Nephron (organoid): ENCODE measurements at regions not wholly inside any gene's neighbourhood (a gene's known extent, or its start where the extent isn't known, plus 50 kb on each side); places are given as distances from the start of the nearest gene placed in this dataset.

ENCODE experiments used
- H3K27ac Mint-ChIP-seq, 3 experiments: 2 replicates each; pipeline ENCODE4 v1.8.0; 2020; ENCODE audit warnings: mixed read lengths in 3 of 3, mild to moderate bottlenecking in 2 of 3, moderate library complexity in 1 of 3
- H3K27me3 Mint-ChIP-seq: 2 replicates; pipeline ENCODE4 v1.8.0; 2021; ENCODE audit warnings: low read depth, mild to moderate bottlenecking, moderate library complexity, mixed read lengths
- H3K36me3 Mint-ChIP-seq: 2 replicates; pipeline ENCODE4 v1.8.0; 2020; ENCODE audit warnings: low read depth, mixed read lengths
- H3K4me1 Mint-ChIP-seq: 2 replicates; pipeline ENCODE4 v1.8.0; 2020; ENCODE audit warnings: mixed read lengths
- H3K4me3 Mint-ChIP-seq, 3 experiments: 2 replicates each; pipeline ENCODE4 v1.8.0; 2020; ENCODE audit warnings: mild to moderate bottlenecking in 3 of 3, mixed read lengths in 3 of 3, moderate library complexity in 2 of 3
- H3K9me3 Mint-ChIP-seq: 2 replicates; pipeline ENCODE4 v1.8.0; 2020; ENCODE audit warnings: mixed read lengths
- CTCF ChIP-seq, 3 experiments: fragments of 200-600 bp; sonication (generic); IDR thresholded peaks; one replicate each; pipeline ENCODE4 v1.5.0; 2021; ENCODE audit warnings: antibody characterized with exemption in 3 of 3; ENCODE audit not compliant: unreplicated experiment in 3 of 3

- TF ChIP-seq CTCF (IDR thresholded peaks at IDR 0.05; ENCODE audit: unreplicated experiment in 3 of 3), result no peak
- no peaks in the 10 kb centered on the region for H3K4me1 Mint-ChIP-seq
- no peak overlapping the region for H3K27ac Mint-ChIP-seq
- H3K4me3 Mint-ChIP-seq, result no peak overlapping the region
- no peaks in the 10 kb centered on the region for H3K27me3 Mint-ChIP-seq
- no peaks in the 10 kb centered on the region for H3K36me3 Mint-ChIP-seq
- peaks cover 48% of the 10 kb centered on the region for H3K9me3 Mint-ChIP-seq
Measured at GRCh38 chr5:40171971-40172370, 507.7 kb upstream of the PTGER4 start.

DNA sequence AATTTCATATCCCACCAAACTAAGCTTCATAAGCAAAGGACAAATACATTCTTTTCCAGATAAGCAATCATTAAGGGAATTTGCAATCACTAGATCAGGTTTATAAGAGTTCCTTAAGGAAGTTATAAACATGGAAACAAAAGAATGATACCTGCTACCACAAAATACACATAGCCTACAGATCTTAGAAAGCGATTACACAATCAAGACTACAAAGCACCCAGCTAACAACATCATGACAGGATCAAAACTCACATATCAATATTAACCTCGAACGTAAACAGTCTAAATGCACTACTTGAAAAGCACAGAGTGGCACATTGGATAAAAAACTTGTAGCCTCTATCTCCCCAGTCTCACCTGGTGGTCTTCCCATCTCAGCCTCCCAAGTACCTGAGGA is 512.4 kb upstream of the PTGER4 start:
- Mint-ChIP-seq H3K9me3 (peaks cover 28% of the 10 kb centered on the region), H3K27me3 (no peaks in the 10 kb centered on the region), H3K27ac (no peak overlapping the region)

DNA sequence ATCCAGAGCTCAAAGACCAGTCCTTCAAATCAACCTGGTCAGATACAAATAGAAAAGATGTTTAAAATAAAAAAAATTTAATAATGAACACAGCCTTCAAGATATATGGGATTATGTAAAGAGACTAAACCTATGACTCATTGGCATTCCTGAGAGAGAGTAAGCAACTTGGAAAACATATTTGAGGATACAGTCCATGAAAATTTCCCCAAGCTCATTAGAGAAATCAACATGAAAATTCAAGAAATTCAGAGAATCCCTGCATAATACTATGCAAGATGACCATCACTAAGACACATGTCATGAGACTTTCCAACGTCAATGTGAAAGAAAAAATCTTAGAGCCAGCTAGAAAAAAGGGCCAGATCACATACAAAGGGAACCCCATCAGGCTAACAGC is 512.9 kb upstream of the PTGER4 start:
- no peak overlapping the region for H3K27ac Mint-ChIP-seq
- TF ChIP-seq CTCF (IDR thresholded peaks at IDR 0.05; ENCODE audit: unreplicated experiment in 3 of 3), result no peak
- H3K4me1 Mint-ChIP-seq, result no peaks in the 10 kb centered on the region
- H3K4me3 Mint-ChIP-seq, result no peak overlapping the region
- no peaks in the 10 kb centered on the region for H3K36me3 Mint-ChIP-seq
- no peaks in the 10 kb centered on the region for H3K27me3 Mint-ChIP-seq
- H3K9me3 Mint-ChIP-seq, result peaks cover 28% of the 10 kb centered on the region

More for the DNA sequence above, 512.4 kb upstream of the PTGER4 start:
- H3K36me3 Mint-ChIP-seq, result no peaks in the 10 kb centered on the region
- no peak for TF ChIP-seq CTCF (IDR thresholded peaks at IDR 0.05; ENCODE audit: unreplicated experiment in 3 of 3)
- no peaks in the 10 kb centered on the region for H3K4me1 Mint-ChIP-seq
- H3K4me3 Mint-ChIP-seq, result no peak overlapping the region

DNA sequence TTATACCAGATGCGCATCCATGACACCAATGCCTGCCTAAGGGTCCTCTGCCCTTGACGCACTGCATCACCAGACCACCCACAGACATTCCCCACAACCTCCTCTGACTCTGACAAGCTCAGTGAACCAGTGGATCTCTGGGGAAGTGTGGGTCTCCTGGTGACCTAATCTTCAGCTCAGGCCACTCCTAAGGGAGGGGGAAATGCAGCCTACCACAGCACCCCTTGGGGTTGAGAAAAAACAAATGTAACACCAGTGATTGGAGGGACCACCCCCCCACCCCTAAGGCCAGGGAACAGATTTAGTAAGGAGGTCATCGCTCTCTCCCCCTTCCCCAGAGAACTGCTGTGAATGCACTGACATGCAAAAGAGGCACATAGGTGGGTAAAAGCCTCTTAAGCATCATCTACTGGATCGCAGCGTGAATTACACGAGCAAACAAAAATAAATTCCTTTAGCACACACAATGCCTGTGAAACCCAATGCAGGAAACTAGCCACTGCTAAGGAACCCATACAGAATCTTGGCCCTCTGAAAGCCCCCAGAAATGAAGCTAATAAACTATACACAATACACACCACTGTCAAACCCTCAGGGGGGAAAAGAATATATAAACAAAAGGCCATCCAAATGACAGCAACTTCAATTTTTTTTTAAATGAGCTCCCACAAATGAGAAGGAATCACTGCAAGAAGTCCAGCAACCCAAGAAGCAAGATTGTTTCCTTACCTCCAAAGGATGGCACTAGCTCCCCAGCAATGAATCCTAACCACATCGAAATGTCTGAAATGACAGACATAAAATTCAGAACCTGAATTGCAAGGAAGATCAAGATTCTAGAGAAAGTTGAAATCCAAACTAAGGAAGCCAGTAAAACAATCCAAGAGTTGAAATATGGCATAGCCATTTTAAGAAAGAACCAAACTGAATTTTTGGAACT is 513.7 kb upstream of the PTGER4 start:
- H3K27me3 Mint-ChIP-seq, result no peaks in the 10 kb centered on the region
- H3K4me3 Mint-ChIP-seq, result no peak overlapping the region
- H3K36me3 Mint-ChIP-seq, result no peaks in the 10 kb centered on the region
- H3K9me3 Mint-ChIP-seq, result peaks cover 25% of the 10 kb centered on the region
- no peak overlapping the region for H3K27ac Mint-ChIP-seq
- no peaks in the 10 kb centered on the region for H3K4me1 Mint-ChIP-seq
- no peak for TF ChIP-seq CTCF (IDR thresholded peaks at IDR 0.05; ENCODE audit: unreplicated experiment in 3 of 3)

GRCh38 chr5:40165106-40165788 is 514.5 kb upstream of the PTGER4 start:
- Mint-ChIP-seq H3K27ac (no peak overlapping the region), H3K36me3 (no peaks in the 10 kb centered on the region), H3K27me3 (no peaks in the 10 kb centered on the region), H3K9me3 (peaks cover 20% of the 10 kb centered on the region), H3K4me1 (no peaks in the 10 kb centered on the region), H3K4me3 (no peak overlapping the region)
- no peak for TF ChIP-seq CTCF (IDR thresholded peaks at IDR 0.05; ENCODE audit: unreplicated experiment in 3 of 3)
